GM18867 (cell line): ENCODE measurements at regions not wholly inside any gene's neighbourhood (a gene's known extent, or its start where the extent isn't known, plus 50 kb on each side); places are given as distances from the start of the nearest gene placed in this dataset.

Experiments used
- ATAC-seq: cut with Tn5 transposase; IDR thresholded peaks from one replicate; pipeline ENCODE4 v1.9.1; 2021; ENCODE audit warnings: mild to moderate bottlenecking, moderate library complexity; ENCODE audit not compliant: unreplicated experiment

- ATAC-seq = no peak
These were observed 92.2 kb upstream of the RAP2B start for GRCh38 chr3:153069598-153070510.

DNA sequence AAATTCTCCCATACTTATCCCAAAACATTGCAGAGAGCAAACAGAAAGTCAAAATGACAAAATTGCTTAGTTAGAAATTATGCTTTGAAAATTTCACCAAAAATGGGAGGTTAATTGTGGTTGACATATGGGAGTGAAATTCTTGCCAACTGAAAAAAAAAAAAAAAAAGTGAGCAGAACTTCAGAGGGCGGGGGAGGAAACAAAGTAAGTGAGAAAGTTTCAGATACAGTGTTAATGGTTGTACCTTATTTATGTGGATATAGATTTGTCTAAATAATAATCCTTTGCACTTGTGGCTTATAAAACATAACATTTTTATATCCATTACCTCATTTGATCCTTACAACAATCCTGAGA is 91.5 kb upstream of the RAP2B start:
- no peak for ATAC-seq

DNA sequence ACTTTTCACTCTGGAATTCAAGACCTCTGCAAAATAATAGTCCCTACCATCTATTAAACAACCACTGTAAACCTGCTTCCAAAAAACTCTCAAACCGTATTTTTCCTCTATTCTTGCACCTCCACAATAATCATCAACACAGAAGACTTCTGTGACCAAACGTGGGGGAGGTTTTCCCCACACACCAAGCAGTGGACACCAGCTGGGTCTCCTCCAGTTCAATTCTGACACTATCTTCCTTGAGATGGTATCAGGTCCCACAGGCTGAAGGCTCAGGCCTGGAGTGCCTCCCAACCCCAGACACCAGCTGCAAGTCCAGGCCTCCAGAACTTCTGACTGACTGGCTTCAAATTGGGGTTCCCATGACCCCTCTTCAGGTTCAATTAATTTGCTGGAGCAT is 89.6 kb upstream of the RAP2B start:
- no peak for ATAC-seq

DNA sequence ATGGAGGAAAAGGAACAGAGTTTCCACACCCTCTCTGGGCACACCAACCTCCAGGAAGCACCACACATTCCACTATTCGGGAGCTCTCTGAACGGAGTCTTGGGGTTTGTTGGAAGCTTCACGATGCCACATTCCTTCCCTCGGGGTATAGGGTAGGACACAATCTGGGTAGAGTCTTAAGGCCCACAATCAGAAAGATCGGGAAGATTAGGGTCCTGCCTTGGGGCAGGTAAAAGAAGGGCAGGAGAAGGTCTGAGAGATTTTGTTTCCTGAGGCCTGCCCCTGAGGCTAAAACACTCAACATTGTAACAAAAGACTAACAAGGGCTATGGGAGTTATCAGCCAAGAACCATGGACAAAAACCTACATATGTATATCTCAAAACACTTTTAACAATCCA is 89.2 kb upstream of the RAP2B start:
- no peak for ATAC-seq

DNA sequence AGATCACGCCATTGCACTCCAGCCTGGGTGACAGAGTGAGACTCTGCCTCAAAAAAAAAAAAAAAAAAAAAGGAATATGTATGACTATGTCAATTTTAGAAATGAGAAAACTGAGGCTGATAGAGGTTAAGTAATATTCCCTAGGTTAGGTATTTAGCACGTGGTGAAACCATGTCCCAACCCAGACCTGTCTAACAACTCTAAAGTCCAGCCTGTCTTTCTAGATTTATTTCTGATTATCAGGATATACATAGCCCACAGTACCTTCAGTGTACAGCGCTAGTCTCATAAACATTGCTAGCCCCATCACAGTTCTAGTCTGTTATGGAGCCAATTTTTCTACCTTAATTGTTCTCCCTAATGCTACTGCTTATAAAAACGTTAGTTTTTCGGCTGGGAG is 88.4 kb upstream of the RAP2B start:
- ATAC-seq = no peak

- ATAC-seq = no peak
These were observed 83.2 kb upstream of the RAP2B start for GRCh38 chr3:153078826-153079225.

DNA sequence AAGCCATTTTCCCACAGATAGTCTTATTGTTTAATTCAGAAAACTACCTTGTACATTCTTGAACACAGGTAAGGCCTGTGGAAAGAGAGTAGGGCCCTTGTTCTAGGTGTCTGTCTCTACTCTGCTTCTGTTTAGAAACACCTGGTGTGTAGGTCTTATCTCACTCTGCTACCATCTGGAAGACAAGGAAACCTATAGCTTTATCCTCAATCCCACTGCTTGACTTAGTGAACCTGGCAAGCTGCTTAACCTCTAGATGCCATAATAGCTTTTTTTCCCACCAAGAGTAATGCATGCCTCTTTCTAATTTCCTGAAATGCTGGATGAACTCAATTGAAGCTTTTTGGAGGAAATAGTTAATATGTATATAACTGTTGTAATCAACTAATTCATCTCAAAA is 82.6 kb upstream of the RAP2B start:
- ATAC-seq = no peak

DNA sequence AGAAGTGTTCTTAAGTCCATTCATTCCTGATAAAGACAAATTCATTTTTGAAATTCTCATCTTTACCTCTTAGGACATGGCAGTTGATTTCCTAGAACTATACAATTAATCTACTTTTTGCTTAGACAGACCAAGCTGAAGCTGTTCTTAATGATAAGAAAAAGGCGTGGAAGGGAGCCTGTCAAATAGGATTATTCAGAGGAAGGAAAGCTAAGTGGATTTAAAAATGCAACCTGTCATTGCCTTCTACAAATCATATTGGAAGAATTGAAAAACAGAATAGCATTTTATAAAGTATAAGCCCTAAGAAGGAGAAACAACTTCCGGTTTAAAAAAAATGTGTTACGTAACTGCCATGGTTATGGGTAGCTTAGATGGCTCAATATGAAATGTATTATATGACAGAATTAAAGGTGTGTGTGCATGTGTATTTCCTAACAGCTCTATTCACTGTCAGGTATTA is 81.2 kb upstream of the RAP2B start:
- no peak for ATAC-seq

- no peak for ATAC-seq
These were observed 77.6 kb upstream of the RAP2B start for GRCh38 chr3:153084431-153084830.

- no peak for ATAC-seq
These were observed 74.1 kb upstream of the RAP2B start for GRCh38 chr3:153087595-153088566.

DNA sequence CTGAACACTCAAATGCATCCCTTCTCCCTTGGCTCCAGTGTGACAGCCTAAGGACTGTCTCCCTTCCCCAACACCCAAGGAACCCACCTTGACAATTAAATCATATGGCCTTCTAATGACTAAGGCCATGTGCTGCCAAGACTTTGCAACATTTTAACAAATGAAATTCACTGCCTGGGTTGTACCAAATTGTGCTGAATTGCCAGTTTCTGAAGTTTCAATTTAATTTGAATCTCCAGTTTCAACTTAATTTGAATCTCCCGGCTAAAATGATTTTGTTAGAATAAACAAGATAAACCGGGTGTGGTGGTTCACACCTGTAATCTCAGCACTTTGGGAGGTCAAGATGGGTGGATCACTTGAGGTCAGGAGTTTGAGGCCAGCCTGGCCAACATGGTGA is 72.4 kb upstream of the RAP2B start:
- no peak for ATAC-seq

GRCh38 chr3:153090973-153091372 is 71.1 kb upstream of the RAP2B start:
- ATAC-seq = peak; percentile 80

- no peak for ATAC-seq
These were observed 68.4 kb upstream of the RAP2B start for GRCh38 chr3:153093629-153094028.

DNA sequence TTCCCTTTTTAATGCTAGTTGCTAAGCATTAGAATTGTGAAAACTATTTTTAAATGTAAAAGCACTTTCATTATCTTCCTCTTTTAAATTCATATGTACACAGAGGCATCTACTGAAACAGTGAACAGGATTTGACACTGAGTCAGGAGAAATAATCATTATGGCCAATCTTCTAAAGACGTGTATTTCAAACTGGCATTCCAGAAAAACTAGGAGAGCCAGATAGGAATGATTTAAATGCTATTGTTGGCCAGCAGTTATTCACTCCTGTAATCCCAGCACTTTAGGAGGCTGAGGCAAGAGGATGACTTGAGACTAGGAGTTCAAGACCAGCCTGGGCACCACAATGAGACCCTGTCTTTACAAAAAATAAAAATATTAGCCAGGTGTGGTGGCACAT is 67.6 kb upstream of the RAP2B start:
- no peak for ATAC-seq

GRCh38 chr3:153095441-153095840 is 66.6 kb upstream of the RAP2B start:
- ATAC-seq = no peak

- no peak for ATAC-seq
These were observed 65.3 kb upstream of the RAP2B start for GRCh38 chr3:153096731-153097131.

- ATAC-seq = no peak
These were observed 64.8 kb upstream of the RAP2B start for GRCh38 chr3:153097213-153097612.

DNA sequence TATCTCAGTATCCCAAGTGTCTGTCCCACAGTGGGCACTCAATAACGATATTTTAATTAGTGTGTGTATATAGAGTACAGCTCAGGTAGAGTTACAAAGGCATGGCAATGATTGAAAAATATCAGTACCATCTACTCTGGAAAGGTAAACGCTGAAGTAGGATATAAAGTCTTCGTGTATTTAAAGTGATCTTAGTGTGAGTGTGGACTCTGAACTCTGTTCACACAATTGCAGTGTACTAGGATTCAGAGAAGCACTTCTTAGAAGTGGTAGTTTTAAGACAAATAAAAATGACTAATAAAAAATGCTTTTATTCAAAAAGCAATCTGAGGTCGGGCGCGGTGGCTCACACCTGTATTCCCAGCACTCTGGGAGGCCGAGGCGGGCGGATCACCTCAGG is 62.9 kb upstream of the RAP2B start:
- no peak for ATAC-seq

DNA sequence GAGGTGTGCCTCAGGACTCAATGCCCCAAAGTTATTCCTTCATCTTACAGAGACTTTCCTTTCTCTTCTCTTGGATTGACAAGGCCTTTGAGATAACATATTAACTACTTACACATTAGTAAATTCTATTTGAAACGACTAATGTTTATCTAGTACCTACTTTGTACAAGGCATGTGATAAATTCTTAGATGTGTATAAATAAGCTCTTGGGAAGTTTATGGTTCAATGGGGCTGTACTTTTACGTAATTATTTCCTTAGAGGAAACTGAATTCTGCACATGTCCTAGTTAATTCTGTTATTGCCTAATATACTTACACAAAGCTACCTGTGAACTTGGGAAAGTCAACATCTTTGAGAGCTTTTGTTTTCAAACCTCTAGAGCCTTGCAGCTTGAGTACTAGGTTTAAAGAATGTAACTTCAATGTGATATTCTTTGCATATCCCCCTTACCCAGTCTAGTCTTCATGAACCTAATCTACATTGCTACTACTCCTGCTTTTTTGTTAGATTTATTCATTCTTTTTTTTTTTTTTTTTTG is 58.5 kb upstream of the RAP2B start:
- ATAC-seq = no peak

GRCh38 chr3:153110041-153110440 is 52.0 kb upstream of the RAP2B start:
- no peak for ATAC-seq

- ATAC-seq = no peak
These were observed 51.0 kb upstream of the RAP2B start for GRCh38 chr3:153111016-153111415.
